Prostate gland (tissue), 2 donors: ENCODE measurements at regions not wholly inside any gene's neighbourhood (a gene's known extent, or its start where the extent isn't known, plus 50 kb on each side); places are given as distances from the start of the nearest gene placed in this dataset.

ENCODE experiments used
- DNase-seq: peaks from one replicate; pipeline ENCODE4 v3.0.0-alpha.2; 2019; ENCODE audit warnings: low spot score
- H3K27ac ChIP-seq, 2 donors: fragments of 200-600 bp; sonication (generic); 2 replicates each; pipeline ENCODE4 v1.5.1; 2017 to 2019
- H3K27me3 ChIP-seq: fragments of 200-600 bp; sonication (generic); replicated peaks from 2 replicates; pipeline ENCODE4 v1.5.1; 2019; ENCODE audit not compliant: insufficient read depth
- H3K36me3 ChIP-seq, 2 donors: fragments of 200-600 bp; sonication (generic); 1 replicate in 1 of 2; 2 replicates in 1 of 2; pipeline versions ENCODE4 v1.5.1 to v1.8.1; 2017 to 2019
- H3K4me1 ChIP-seq: fragments of 200-600 bp; sonication (generic); replicated peaks from 2 replicates; pipeline ENCODE4 v1.5.1; 2019
- H3K4me3 ChIP-seq, 2 donors: fragments of 200-600 bp; sonication (generic); 2 replicates each; pipeline ENCODE4 v1.5.1; 2017 to 2019
- H3K9me3 ChIP-seq: fragments of 200-600 bp; sonication (generic); 2 replicates; pipeline ENCODE4 v1.5.1; 2017
- CTCF ChIP-seq, 4 experiments: fragments of 200-600 bp in 2 of 4; fragments of 450-650 bp in 2 of 4; sonication (generic) in 2 of 4; IDR thresholded peaks; 1 replicate in 3 of 4; 2 replicates in 1 of 4; pipeline ENCODE4 v1.5.1; 2016 to 2019; ENCODE audit warnings: antibody characterized with exemption in 4 of 4, mild to moderate bottlenecking in 2 of 4, moderate library complexity in 2 of 4
- POLR2A ChIP-seq: fragments of 450-650 bp; IDR thresholded peaks from one replicate; pipeline ENCODE4 v1.6.1; 2016; ENCODE audit warnings: antibody characterized with exemption, mild to moderate bottlenecking
- POLR2AphosphoS5 ChIP-seq: sonication (generic); formaldehyde crosslinking; IDR thresholded peaks from one replicate; pipeline ENCODE4 v1.6.1; 2017; ENCODE audit warnings: antibody characterized with exemption
- WGBS: methylation state at CpG from one replicate; pipeline ENCODE4 v1.1.5; 2018; 5-methylcytosine and 5-hydroxymethylcytosine counted together
- intact Hi-C: fragments of 100-400 bp; cut with DNase I; formaldehyde crosslinking; loops from one replicate; pipeline ENCODE4 v1.14.2; 2022

- no peak for TF ChIP-seq POLR2A
- no peak for TF ChIP-seq CTCF (IDR thresholded peaks at IDR 0.05)
- TF ChIP-seq POLR2AphosphoS5: no peak
- WGBS: 97% methylated on average over 3 of the region's 3 CpGs
- intact Hi-C loops: no loop called here
- Histone ChIP-seq H3K4me1 (no peaks in the 10 kb centered on the region), H3K36me3 (no peaks in the 10 kb centered on the region), H3K4me3 (no peak overlapping the region), H3K27ac (no peak overlapping the region), H3K9me3 (no peaks in the 10 kb centered on the region), H3K27me3 (no peaks in the 10 kb centered on the region)
- DNase-seq: no peak
Observed at GRCh38 chr11:130550150-130550549, 101.7 kb downstream of the ADAMTS15 start.

GRCh38 chr11:130550984-130551383 lies 102.5 kb downstream of the ADAMTS15 start:
- 62% methylated on average over 4 of the region's 4 CpGs for WGBS
- no peak for DNase-seq
- intact Hi-C loops: no loop called here
- TF ChIP-seq POLR2AphosphoS5: no peak
- TF ChIP-seq POLR2A: no peak
- no peak for TF ChIP-seq CTCF (IDR thresholded peaks at IDR 0.05)
- H3K27ac ChIP-seq: no peak overlapping the region
- no peaks in the 10 kb centered on the region for H3K4me1 ChIP-seq
- no peak overlapping the region for H3K4me3 ChIP-seq
- H3K27me3 ChIP-seq: no peaks in the 10 kb centered on the region
- no peaks in the 10 kb centered on the region for H3K36me3 ChIP-seq
- no peaks in the 10 kb centered on the region for H3K9me3 ChIP-seq

- H3K27me3 ChIP-seq: no peaks in the 10 kb centered on the region
- H3K27ac ChIP-seq: no peak overlapping the region
- WGBS: 78% methylated on average over 5 of the region's 5 CpGs
- TF ChIP-seq CTCF (IDR thresholded peaks at IDR 0.05): no peak
- TF ChIP-seq POLR2AphosphoS5: no peak
- no peak for TF ChIP-seq POLR2A
- intact Hi-C loops: no loop called here
- H3K9me3 ChIP-seq: no peaks in the 10 kb centered on the region
- no peak overlapping the region for H3K4me3 ChIP-seq
- no peak for DNase-seq
- no peaks in the 10 kb centered on the region for H3K36me3 ChIP-seq
- no peaks in the 10 kb centered on the region for H3K4me1 ChIP-seq
Observed at GRCh38 chr11:130551388-130551787, 102.9 kb downstream of the ADAMTS15 start.

- no peak for DNase-seq
- WGBS: 58% methylated on average over 1 of the region's 1 CpG
- H3K27ac ChIP-seq: no peak overlapping the region
- no peak overlapping the region for H3K4me3 ChIP-seq
- intact Hi-C loops: no loop called here
- H3K4me1 ChIP-seq: no peaks in the 10 kb centered on the region
- no peaks in the 10 kb centered on the region for H3K27me3 ChIP-seq
- no peaks in the 10 kb centered on the region for H3K9me3 ChIP-seq
- no peak for TF ChIP-seq POLR2AphosphoS5
- no peak for TF ChIP-seq POLR2A
- TF ChIP-seq CTCF (IDR thresholded peaks at IDR 0.05): no peak
- no peaks in the 10 kb centered on the region for H3K36me3 ChIP-seq
Observed at GRCh38 chr11:130553306-130553705, 104.9 kb downstream of the ADAMTS15 start.

GRCh38 chr11:130554241-130555055 lies 106.0 kb downstream of the ADAMTS15 start:
- intact Hi-C loops: no loop called here
- Histone ChIP-seq H3K27ac (no peak overlapping the region), H3K36me3 (no peaks in the 10 kb centered on the region), H3K9me3 (no peaks in the 10 kb centered on the region), H3K27me3 (no peaks in the 10 kb centered on the region), H3K4me1 (no peaks in the 10 kb centered on the region), H3K4me3 (no peak overlapping the region)
- TF ChIP-seq POLR2A (no peak), POLR2AphosphoS5 (no peak), CTCF (IDR thresholded peaks at IDR 0.05) (no peak)
- WGBS: 82% methylated on average over 8 of the region's 8 CpGs
- DNase-seq: no peak
